DND-41 (cell line): ENCODE measurements at regions not wholly inside any gene's neighbourhood (a gene's known extent, or its start where the extent isn't known, plus 50 kb on each side); places are given as distances from the start of the nearest gene placed in this dataset.

Experiments used
- ATAC-seq: fragments of 200-7000 bp; cut with Tn5 transposase; 3 replicates; pipeline ENCODE4 v1.9.1; 2021; ENCODE audit warnings: low read depth; ENCODE audit not compliant: insufficient read depth
- DNase-seq: peaks from one replicate; pipeline ENCODE4 v3.0.0-alpha.2; 2020
- H2AFZ ChIP-seq: 2 replicates; pipeline ENCODE4 v1.6.0; 2012; ENCODE audit warnings: low read depth, low read length
- H3K27ac ChIP-seq: 2 replicates; pipeline ENCODE4 v1.5.1; 2012; ENCODE audit warnings: low read length, inconsistent platforms
- H3K27me3 ChIP-seq: fragments of 200-600 bp; sonication (generic); 2 replicates; pipeline ENCODE4 v1.6.0; 2012; ENCODE audit warnings: low read length, mild to moderate bottlenecking, inconsistent platforms; ENCODE audit not compliant: insufficient read depth, poor library complexity
- H3K36me3 ChIP-seq: 2 replicates; pipeline ENCODE4 v1.5.1; 2012; ENCODE audit warnings: low read length, inconsistent platforms; ENCODE audit not compliant: insufficient read depth
- H3K4me1 ChIP-seq: 2 replicates; pipeline ENCODE4 v1.5.1; 2012; ENCODE audit warnings: mild to moderate bottlenecking, low read length; ENCODE audit not compliant: insufficient read depth
- H3K4me2 ChIP-seq: 2 replicates; pipeline ENCODE4 v1.6.0; 2012; ENCODE audit warnings: mild to moderate bottlenecking, moderate library complexity, low read length, inconsistent platforms; ENCODE audit not compliant: insufficient read depth
- H3K4me3 ChIP-seq, 2 experiments: fragments of 200-600 bp in 1 of 2; shearing (Covaris generic) in 1 of 2; 2 replicates each; pipeline ENCODE4 v1.5.1; 2012 to 2016; ENCODE audit warnings: inconsistent platforms in 2 of 2, low read length in 2 of 2, mild to moderate bottlenecking in 2 of 2, low read depth in 1 of 2, moderate library complexity in 1 of 2
- H3K79me2 ChIP-seq: 2 replicates; pipeline ENCODE4 v1.6.0; 2012; ENCODE audit warnings: low read length, inconsistent platforms; ENCODE audit not compliant: insufficient read depth
- H3K9ac ChIP-seq: 2 replicates; pipeline ENCODE4 v1.6.0; 2012; ENCODE audit warnings: low read depth, mild to moderate bottlenecking, inconsistent platforms, low read length, moderate library complexity
- H3K9me3 ChIP-seq: 2 replicates; pipeline ENCODE4 v1.5.1; 2012; ENCODE audit warnings: low read length, moderate library complexity, mild to moderate bottlenecking, inconsistent platforms; ENCODE audit not compliant: insufficient read depth, severe bottlenecking
- H4K20me1 ChIP-seq: 2 replicates; pipeline ENCODE4 v1.6.0; 2012; ENCODE audit warnings: low read length; ENCODE audit not compliant: insufficient read depth
- EZH2 ChIP-seq: IDR thresholded peaks from 3 replicates; pipeline ENCODE4 v1.6.1; 2012; ENCODE audit warnings: borderline replicate concordance, low read depth, mild to moderate bottlenecking, moderate library complexity, low read length, inconsistent platforms; ENCODE audit not compliant: severe bottlenecking
- TF ChIP-seq, protein P1 (sequence below): IDR thresholded peaks from 2 replicates; pipeline ENCODE4 v1.5.1; 2012; ENCODE audit warnings: borderline replicate concordance, low read length, moderate library complexity, mild to moderate bottlenecking; ENCODE audit not compliant: poor library complexity, severe bottlenecking; ENCODE audit errors: extremely low read depth

DNA sequence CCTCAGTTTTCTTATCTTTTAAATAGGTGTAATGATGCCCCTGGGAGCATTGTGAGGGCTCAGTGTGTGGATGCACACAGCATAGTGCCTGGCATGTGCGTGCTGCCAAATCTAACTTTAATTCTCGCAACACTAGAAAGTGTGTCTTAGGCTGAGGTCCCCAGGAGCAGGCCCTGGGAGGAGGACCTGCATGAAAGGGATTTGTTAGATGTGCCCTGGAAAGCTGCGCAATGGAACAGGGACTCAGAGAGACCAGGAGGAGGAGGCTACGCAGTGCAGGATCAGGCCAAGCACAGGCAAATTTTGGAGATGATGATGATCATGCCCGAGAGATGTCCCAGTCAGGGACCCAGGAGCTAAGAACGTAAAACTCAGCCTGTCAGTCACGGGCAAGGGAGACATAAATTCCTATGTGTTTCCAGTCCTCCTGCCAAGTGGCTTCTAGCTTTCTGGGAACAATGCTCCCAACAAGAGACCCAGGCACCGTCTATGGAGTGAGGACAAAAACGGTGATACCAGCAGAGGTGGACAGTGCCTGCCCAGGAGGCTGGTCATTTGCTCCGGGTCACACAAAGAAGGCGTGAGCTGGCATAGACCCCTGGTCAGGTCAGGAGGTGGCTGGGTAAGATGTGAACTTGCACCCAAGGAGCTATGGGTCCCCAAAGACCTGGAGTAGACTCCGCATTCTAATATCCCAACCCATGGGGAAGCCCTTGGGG is 352.2 kb upstream of the TNRC6C start:
- Histone ChIP-seq H4K20me1 (no peaks in the 10 kb centered on the region), H3K4me2 (no peak overlapping the region), H3K9ac (no peak overlapping the region), H3K27ac (no peak overlapping the region), H3K27me3 (no peaks in the 10 kb centered on the region), H3K4me1 (peaks cover 13% of the 10 kb centered on the region), H3K4me3 (no peak overlapping the region), H3K79me2 (no peaks in the 10 kb centered on the region), H3K36me3 (no peaks in the 10 kb centered on the region), H3K9me3 (no peaks in the 10 kb centered on the region), H2AFZ (no peak overlapping the region)
- DNase-seq (no peak), ATAC-seq (no peak)
- TF ChIP-seq EZH2: no peak

DNA sequence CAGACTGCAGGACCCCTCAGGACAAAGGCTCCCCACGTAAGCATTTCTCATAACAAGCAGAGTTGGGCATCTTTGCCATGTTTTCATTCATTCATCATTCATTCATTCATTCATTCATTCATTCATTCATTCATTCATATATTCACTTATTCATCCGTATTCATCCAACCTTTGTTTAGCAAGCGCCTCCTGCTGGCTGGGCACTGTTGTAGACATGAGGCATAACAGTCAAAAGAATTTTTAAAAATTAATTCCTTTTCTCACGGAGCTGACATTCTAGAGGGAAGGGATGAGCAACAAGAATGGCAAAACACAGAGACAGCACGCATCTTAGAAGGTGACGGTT is 351.7 kb upstream of the TNRC6C start:
- no peak overlapping the region for H3K4me3 ChIP-seq
- no peaks in the 10 kb centered on the region for H4K20me1 ChIP-seq
- peaks cover 13% of the 10 kb centered on the region for H3K4me1 ChIP-seq
- H3K9ac ChIP-seq: no peak overlapping the region
- no peak for DNase-seq
- H2AFZ ChIP-seq: no peak overlapping the region
- H3K27me3 ChIP-seq: no peaks in the 10 kb centered on the region
- H3K27ac ChIP-seq: no peak overlapping the region
- no peaks in the 10 kb centered on the region for H3K9me3 ChIP-seq
- no peak for ATAC-seq
- H3K4me2 ChIP-seq: no peak overlapping the region
- no peaks in the 10 kb centered on the region for H3K36me3 ChIP-seq
- no peaks in the 10 kb centered on the region for H3K79me2 ChIP-seq
- TF ChIP-seq, protein P1, sequence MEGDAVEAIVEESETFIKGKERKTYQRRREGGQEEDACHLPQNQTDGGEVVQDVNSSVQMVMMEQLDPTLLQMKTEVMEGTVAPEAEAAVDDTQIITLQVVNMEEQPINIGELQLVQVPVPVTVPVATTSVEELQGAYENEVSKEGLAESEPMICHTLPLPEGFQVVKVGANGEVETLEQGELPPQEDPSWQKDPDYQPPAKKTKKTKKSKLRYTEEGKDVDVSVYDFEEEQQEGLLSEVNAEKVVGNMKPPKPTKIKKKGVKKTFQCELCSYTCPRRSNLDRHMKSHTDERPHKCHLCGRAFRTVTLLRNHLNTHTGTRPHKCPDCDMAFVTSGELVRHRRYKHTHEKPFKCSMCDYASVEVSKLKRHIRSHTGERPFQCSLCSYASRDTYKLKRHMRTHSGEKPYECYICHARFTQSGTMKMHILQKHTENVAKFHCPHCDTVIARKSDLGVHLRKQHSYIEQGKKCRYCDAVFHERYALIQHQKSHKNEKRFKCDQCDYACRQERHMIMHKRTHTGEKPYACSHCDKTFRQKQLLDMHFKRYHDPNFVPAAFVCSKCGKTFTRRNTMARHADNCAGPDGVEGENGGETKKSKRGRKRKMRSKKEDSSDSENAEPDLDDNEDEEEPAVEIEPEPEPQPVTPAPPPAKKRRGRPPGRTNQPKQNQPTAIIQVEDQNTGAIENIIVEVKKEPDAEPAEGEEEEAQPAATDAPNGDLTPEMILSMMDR: peak; percentile 22
- no peak for TF ChIP-seq EZH2

GRCh38 chr17:77607606-77608005 is 350.9 kb upstream of the TNRC6C start:
- H3K27me3 ChIP-seq: no peaks in the 10 kb centered on the region
- no peak for TF ChIP-seq EZH2
- TF ChIP-seq, protein P1: no peak
- H3K4me1 ChIP-seq: peaks cover 13% of the 10 kb centered on the region
- no peak overlapping the region for H3K9ac ChIP-seq
- no peaks in the 10 kb centered on the region for H3K79me2 ChIP-seq
- H3K4me3 ChIP-seq: no peak overlapping the region
- H3K9me3 ChIP-seq: no peaks in the 10 kb centered on the region
- ATAC-seq (no peak), DNase-seq (no peak)
- H3K27ac ChIP-seq: no peak overlapping the region
- H3K4me2 ChIP-seq: no peak overlapping the region
- no peaks in the 10 kb centered on the region for H3K36me3 ChIP-seq
- no peak overlapping the region for H2AFZ ChIP-seq
- H4K20me1 ChIP-seq: no peaks in the 10 kb centered on the region

GRCh38 chr17:77608431-77608830 is 350.1 kb upstream of the TNRC6C start:
- Histone ChIP-seq H3K27ac (no peak overlapping the region), H2AFZ (no peak overlapping the region), H4K20me1 (no peaks in the 10 kb centered on the region), H3K9ac (no peak overlapping the region), H3K4me2 (no peak overlapping the region), H3K4me1 (peaks cover 13% of the 10 kb centered on the region), H3K4me3 (no peak overlapping the region), H3K36me3 (no peaks in the 10 kb centered on the region), H3K9me3 (no peaks in the 10 kb centered on the region), H3K27me3 (no peaks in the 10 kb centered on the region), H3K79me2 (no peaks in the 10 kb centered on the region)
- ATAC-seq: no peak
- DNase-seq: no peak
- TF ChIP-seq, protein P1: no peak
- no peak for TF ChIP-seq EZH2
